Right lobe of liver (tissue), 4 donors: ENCODE measurements at regions not wholly inside any gene's neighbourhood (a gene's known extent, or its start where the extent isn't known, plus 50 kb on each side); places are given as distances from the start of the nearest gene placed in this dataset.

ENCODE experiments used
- CTCF ChIP-seq, 4 donors: fragments of 200-600 bp in 3 of 4; fragments of 450-650 bp in 1 of 4; IDR thresholded peaks; one replicate each; pipeline versions ENCODE4 v1.5.1 to v1.8.0; 2016 to 2022; ENCODE audit warnings: antibody characterized with exemption in 4 of 4, mild to moderate bottlenecking in 2 of 4
- POLR2A ChIP-seq: fragments of 450-650 bp; IDR thresholded peaks from one replicate; pipeline ENCODE4 v1.6.1; 2017; ENCODE audit warnings: antibody characterized with exemption, mild to moderate bottlenecking
- donor health status: DM: no; HTN: no; CAD: no.
- donor health status: DM: no; HTN: no; CAD: no.
- donor health status: DM: no; HTN: yes; CAD: no.

DNA sequence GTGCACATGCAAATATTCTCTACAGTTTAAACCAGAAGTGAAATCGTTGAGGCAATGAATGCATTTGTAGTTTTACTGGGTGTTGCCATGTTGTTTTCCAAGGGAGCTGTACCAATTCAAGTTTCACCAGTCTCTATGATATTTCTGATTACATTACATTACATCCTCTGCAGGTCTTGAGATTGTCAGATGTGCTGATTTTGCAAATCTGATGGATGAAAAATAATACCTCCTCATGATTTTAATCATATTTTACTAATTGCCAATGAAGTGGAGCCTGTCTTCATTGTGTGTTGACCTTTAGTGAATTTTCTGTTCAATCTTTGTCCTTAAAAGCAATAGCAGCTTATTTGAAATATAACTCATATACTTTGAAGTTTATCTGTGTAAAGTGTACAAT is 282.4 kb downstream of the NR2F2 start:
- TF ChIP-seq CTCF (IDR thresholded peaks at IDR 0.05), result no peak
- TF ChIP-seq POLR2A, result no peak
